Midbrain (tissue), 1 donor: ENCODE measurements at regions not wholly inside any gene's neighbourhood (a gene's known extent, or its start where the extent isn't known, plus 50 kb on each side); places are given as distances from the start of the nearest gene placed in this dataset.

ENCODE experiments used
- DNase-seq: peaks from one replicate; lab custom pipeline; 2025; lab: John Stamatoyannopoulos, UW

- DNase-seq = no peak
Measured at GRCh38 chr1:101290922-101291561, 54.2 kb downstream of the S1PR1 start.

- no peak for DNase-seq
Measured at GRCh38 chr1:101291562-101292380, 55.0 kb downstream of the S1PR1 start.

- DNase-seq = no peak
Measured at GRCh38 chr1:101293461-101294051, 56.7 kb downstream of the S1PR1 start.

GRCh38 chr1:101295209-101295608 lies 58.4 kb downstream of the S1PR1 start:
- no peak for DNase-seq

GRCh38 chr1:101298663-101299062 lies 61.8 kb downstream of the S1PR1 start:
- DNase-seq = no peak

- no peak for DNase-seq
Measured at GRCh38 chr1:101299141-101299540, 62.3 kb downstream of the S1PR1 start.

- DNase-seq = no peak
Measured at GRCh38 chr1:101299710-101300109, 62.9 kb downstream of the S1PR1 start.

- DNase-seq = no peak
Measured at GRCh38 chr1:101300916-101301315, 64.1 kb downstream of the S1PR1 start.

- DNase-seq = no peak
Measured at GRCh38 chr1:101301446-101302057, 64.7 kb downstream of the S1PR1 start.

- DNase-seq = no peak
Measured at GRCh38 chr1:101302831-101303511, 66.2 kb downstream of the S1PR1 start.

- no peak for DNase-seq
Measured at GRCh38 chr1:101307985-101308689, 71.3 kb downstream of the S1PR1 start.

- no peak for DNase-seq
Measured at GRCh38 chr1:101308935-101309333, 72.1 kb downstream of the S1PR1 start.

- peak; percentile 73 for DNase-seq
Measured at GRCh38 chr1:101309334-101310311, 72.8 kb downstream of the S1PR1 start.

GRCh38 chr1:101310506-101310905 lies 73.7 kb downstream of the S1PR1 start:
- no peak for DNase-seq

GRCh38 chr1:101311146-101311920 lies 74.5 kb downstream of the S1PR1 start:
- no peak for DNase-seq

GRCh38 chr1:101312147-101312546 lies 75.3 kb downstream of the S1PR1 start:
- no peak for DNase-seq

GRCh38 chr1:101313356-101313755 lies 76.5 kb downstream of the S1PR1 start:
- DNase-seq = no peak

GRCh38 chr1:101314244-101314643 lies 77.4 kb downstream of the S1PR1 start:
- no peak for DNase-seq

GRCh38 chr1:101316256-101316655 lies 79.4 kb downstream of the S1PR1 start:
- DNase-seq = no peak
